Thyroid gland (tissue), 4 donors: ENCODE measurements at regions not wholly inside any gene's neighbourhood (a gene's known extent, or its start where the extent isn't known, plus 50 kb on each side); places are given as distances from the start of the nearest gene placed in this dataset.

Experiments used
- DNase-seq, 2 donors: peaks; one replicate each; pipeline ENCODE4 v3.0.0-alpha.2; 2019
- H3K27ac ChIP-seq, 3 donors: fragments of 200-600 bp; sonication (generic); 1 replicate in 2 of 3; 2 replicates in 1 of 3; pipeline ENCODE4 v1.5.1; 2016 to 2019; ENCODE audit warnings: mild to moderate bottlenecking in 1 of 3, moderate library complexity in 1 of 3
- H3K27me3 ChIP-seq: fragments of 200-600 bp; sonication (generic); one replicate; pipeline ENCODE4 v1.5.1; 2019
- H3K36me3 ChIP-seq, 2 donors: fragments of 200-600 bp; sonication (generic); one replicate each; pipeline ENCODE4 v1.5.1; 2016 to 2019
- H3K4me1 ChIP-seq, 2 donors: fragments of 200-600 bp; sonication (generic); one replicate each; pipeline ENCODE4 v1.5.1; 2017 to 2019
- H3K4me3 ChIP-seq, 3 donors: fragments of 200-600 bp; sonication (generic); replicated peaks in 1 of 3; 1 replicate in 2 of 3; 2 replicates in 1 of 3; pipeline ENCODE4 v1.5.1; 2016; ENCODE audit warnings: mild to moderate bottlenecking in 1 of 3
- H3K9me3 ChIP-seq: fragments of 200-600 bp; sonication (generic); one replicate; pipeline ENCODE4 v1.5.1; 2017
- CTCF ChIP-seq, 6 experiments: fragments of 200-600 bp in 3 of 6; fragments of 450-650 bp in 3 of 6; sonication (generic) in 3 of 6; IDR thresholded peaks; one replicate each; pipeline ENCODE4 v1.5.1; 2016 to 2019; ENCODE audit warnings: antibody characterized with exemption in 6 of 6, mild to moderate bottlenecking in 2 of 6, inconsistent platforms in 1 of 6, moderate library complexity in 1 of 6
- POLR2A ChIP-seq, 2 donors: fragments of 450-650 bp; IDR thresholded peaks; one replicate each; pipeline ENCODE4 v1.6.1; 2017; ENCODE audit warnings: antibody characterized with exemption in 2 of 2, mild to moderate bottlenecking in 2 of 2, moderate library complexity in 1 of 2
- WGBS, 2 donors: methylation state at CpG; one replicate each; pipeline ENCODE4 v1.1.5; 2017; 5-methylcytosine and 5-hydroxymethylcytosine counted together
- intact Hi-C: fragments of 100-400 bp; cut with DNase I; formaldehyde crosslinking; loops from one replicate; pipeline ENCODE4 v1.15.1; 2023

- DNase-seq: no peak
- no peak for TF ChIP-seq CTCF (IDR thresholded peaks at IDR 0.05)
- no peak for TF ChIP-seq POLR2A (IDR thresholded peaks at IDR 0.05)
- Histone ChIP-seq H3K36me3 (no peaks in the 10 kb centered on the region), H3K4me3 (no peak overlapping the region), H3K27ac (no peak overlapping the region), H3K4me1 (peaks cover 0 to 5% of the 10 kb centered on the region in 2 donors), H3K9me3 (no peaks in the 10 kb centered on the region), H3K27me3 (no peaks in the 10 kb centered on the region)
- intact Hi-C loops: no loop called here
- 75 to 90% methylated on average over 6 of the region's 6 CpGs for WGBS, 2 donors
Measured at GRCh38 chr6:830667-831327, 137.9 kb upstream of the EXOC2 start.

GRCh38 chr6:829656-830055 lies 136.7 kb upstream of the EXOC2 start:
- Histone ChIP-seq H3K4me3 (no peak overlapping the region), H3K36me3 (no peaks in the 10 kb centered on the region), H3K4me1 (no peaks in the 10 kb centered on the region), H3K27me3 (no peaks in the 10 kb centered on the region), H3K9me3 (no peaks in the 10 kb centered on the region), H3K27ac (no peak overlapping the region)
- 45 to 57% methylated on average over 4 of the region's 4 CpGs for WGBS, 2 donors
- no peak for DNase-seq
- no peak for TF ChIP-seq CTCF (IDR thresholded peaks at IDR 0.05)
- intact Hi-C loops: no loop called here

- Histone ChIP-seq H3K27ac (no peak overlapping the region), H3K9me3 (no peaks in the 10 kb centered on the region), H3K4me1 (no peaks in the 10 kb centered on the region), H3K36me3 (no peaks in the 10 kb centered on the region), H3K4me3 (no peak overlapping the region), H3K27me3 (no peaks in the 10 kb centered on the region)
- intact Hi-C loops: no loop called here
- 91 to 94% methylated on average over 1 of the region's 1 CpG for WGBS, 2 donors
- TF ChIP-seq CTCF (IDR thresholded peaks at IDR 0.05): no peak
- TF ChIP-seq POLR2A (IDR thresholded peaks at IDR 0.05): no peak
- DNase-seq: no peak
Measured at GRCh38 chr6:827431-827830, 134.5 kb upstream of the EXOC2 start.

GRCh38 chr6:819122-819521 lies 126.2 kb upstream of the EXOC2 start:
- intact Hi-C loops: no loop called here
- H3K27ac ChIP-seq: no peak overlapping the region
- 35 to 39% methylated on average over 5 of the region's 5 CpGs for WGBS, 2 donors

More at GRCh38 chr6:819122-819521, 126.2 kb upstream of the EXOC2 start:
- Histone ChIP-seq H3K27me3 (no peaks in the 10 kb centered on the region), H3K4me1 (peaks cover 0 to 13% of the 10 kb centered on the region in 2 donors), H3K36me3 (no peaks in the 10 kb centered on the region), H3K9me3 (no peaks in the 10 kb centered on the region), H3K4me3 (no peak overlapping the region)
- TF ChIP-seq POLR2A (IDR thresholded peaks at IDR 0.05) (no peak), CTCF (IDR thresholded peaks at IDR 0.05) (no peak)
- peak; percentile 24 to 51 for DNase-seq
